Retinal pigment epithelial cell (primary cell): ENCODE measurements at regions not wholly inside any gene's neighbourhood (a gene's known extent, or its start where the extent isn't known, plus 50 kb on each side); places are given as distances from the start of the nearest gene placed in this dataset.
A peak's percentile ranks its signal among the peaks of the same experiment; 100 is the strongest.

Source experiments
- DNase-seq: peaks from one replicate; pipeline ENCODE4 v3.0.0-alpha.2; 2010; ENCODE audit warnings: low read depth
- H3K4me3 ChIP-seq: 2 replicates; pipeline ENCODE4 v1.5.1; 2011; ENCODE audit warnings: mild to moderate bottlenecking, low read length, control low read depth, moderate library complexity
- TF ChIP-seq, protein P1 (sequence below): conservative IDR thresholded peaks from 2 replicates; pipeline ENCODE4 v1.5.1; 2011; ENCODE audit warnings: low read depth, low read length, control low read depth, inconsistent platforms

- peak; percentile 32 for DNase-seq
- TF ChIP-seq, protein P1, sequence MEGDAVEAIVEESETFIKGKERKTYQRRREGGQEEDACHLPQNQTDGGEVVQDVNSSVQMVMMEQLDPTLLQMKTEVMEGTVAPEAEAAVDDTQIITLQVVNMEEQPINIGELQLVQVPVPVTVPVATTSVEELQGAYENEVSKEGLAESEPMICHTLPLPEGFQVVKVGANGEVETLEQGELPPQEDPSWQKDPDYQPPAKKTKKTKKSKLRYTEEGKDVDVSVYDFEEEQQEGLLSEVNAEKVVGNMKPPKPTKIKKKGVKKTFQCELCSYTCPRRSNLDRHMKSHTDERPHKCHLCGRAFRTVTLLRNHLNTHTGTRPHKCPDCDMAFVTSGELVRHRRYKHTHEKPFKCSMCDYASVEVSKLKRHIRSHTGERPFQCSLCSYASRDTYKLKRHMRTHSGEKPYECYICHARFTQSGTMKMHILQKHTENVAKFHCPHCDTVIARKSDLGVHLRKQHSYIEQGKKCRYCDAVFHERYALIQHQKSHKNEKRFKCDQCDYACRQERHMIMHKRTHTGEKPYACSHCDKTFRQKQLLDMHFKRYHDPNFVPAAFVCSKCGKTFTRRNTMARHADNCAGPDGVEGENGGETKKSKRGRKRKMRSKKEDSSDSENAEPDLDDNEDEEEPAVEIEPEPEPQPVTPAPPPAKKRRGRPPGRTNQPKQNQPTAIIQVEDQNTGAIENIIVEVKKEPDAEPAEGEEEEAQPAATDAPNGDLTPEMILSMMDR = no peak
- no peak overlapping the region for H3K4me3 ChIP-seq
These were observed 458.1 kb upstream of the ARGLU1 start for GRCh38 chr13:107025991-107026390.

DNA sequence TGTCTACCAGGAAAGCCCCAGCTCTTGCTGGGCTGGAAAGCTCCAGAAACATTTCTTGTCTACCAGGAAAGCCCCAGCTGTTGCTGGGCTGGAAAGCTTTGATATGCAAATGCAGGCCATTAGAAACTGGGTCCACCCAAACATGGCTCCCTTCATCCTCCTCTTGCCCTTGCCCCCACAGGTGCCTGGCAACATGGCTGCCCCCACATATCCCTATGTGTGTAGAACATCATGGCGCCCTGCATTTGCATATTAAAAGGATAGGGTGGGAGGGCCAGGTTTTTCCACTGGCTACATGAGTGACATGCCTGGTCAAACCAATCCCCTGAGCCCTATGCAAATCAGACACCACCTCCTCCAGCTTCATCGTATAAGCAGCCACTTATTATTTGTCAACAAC is 455.4 kb upstream of the ARGLU1 start:
- no peak for DNase-seq
- H3K4me3 ChIP-seq = no peak overlapping the region
- TF ChIP-seq, protein P1 = no peak

DNA sequence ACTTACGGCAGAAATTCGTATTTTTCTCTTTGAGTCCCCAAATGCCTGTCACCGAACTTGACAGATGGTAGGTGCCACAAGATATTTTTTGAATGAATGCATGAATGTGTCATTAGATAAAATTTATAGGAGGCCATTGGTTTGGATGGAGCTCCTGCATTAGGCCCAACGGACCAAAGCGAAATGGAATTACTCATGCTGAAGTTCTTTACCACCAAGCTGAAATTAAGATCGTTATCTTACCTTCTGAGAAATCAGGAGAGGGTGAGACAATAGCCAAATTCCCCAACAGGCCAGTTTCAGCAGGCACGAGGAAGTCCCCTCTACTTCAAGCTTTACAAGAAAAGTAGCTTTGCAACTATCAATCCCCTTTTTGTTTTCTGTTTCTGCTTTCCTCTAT is 452.5 kb upstream of the ARGLU1 start:
- TF ChIP-seq, protein P1 = no peak
- DNase-seq = no peak
- no peak overlapping the region for H3K4me3 ChIP-seq

- DNase-seq = no peak
- TF ChIP-seq, protein P1 = no peak
- H3K4me3 ChIP-seq = no peak overlapping the region
These were observed 450.3 kb upstream of the ARGLU1 start for GRCh38 chr13:107018285-107018684.

GRCh38 chr13:107006661-107007060 is 438.7 kb upstream of the ARGLU1 start:
- H3K4me3 ChIP-seq = no peak overlapping the region
- no peak for DNase-seq
- TF ChIP-seq, protein P1 = no peak

DNA sequence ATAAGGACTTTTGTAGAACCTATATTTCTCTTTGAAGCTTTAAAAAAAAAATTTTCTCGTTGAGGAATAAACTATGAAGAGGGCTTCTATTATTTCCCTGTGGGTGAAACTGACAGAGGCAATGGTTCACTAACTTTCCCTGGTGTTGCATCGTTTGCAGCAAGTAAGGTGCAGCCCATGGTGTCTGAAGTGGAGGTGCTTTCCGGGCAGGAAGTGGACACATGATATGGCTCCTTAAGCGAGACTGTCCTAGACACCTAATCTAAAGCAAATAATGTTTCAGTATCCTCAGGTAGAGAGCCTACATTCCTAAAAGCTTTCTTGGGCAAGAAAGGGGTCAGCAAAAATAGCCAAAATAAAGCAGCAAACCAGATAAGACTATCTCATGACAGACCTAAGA is 437.6 kb upstream of the ARGLU1 start:
- TF ChIP-seq, protein P1 = no peak
- no peak for DNase-seq
- H3K4me3 ChIP-seq = no peak overlapping the region

DNA sequence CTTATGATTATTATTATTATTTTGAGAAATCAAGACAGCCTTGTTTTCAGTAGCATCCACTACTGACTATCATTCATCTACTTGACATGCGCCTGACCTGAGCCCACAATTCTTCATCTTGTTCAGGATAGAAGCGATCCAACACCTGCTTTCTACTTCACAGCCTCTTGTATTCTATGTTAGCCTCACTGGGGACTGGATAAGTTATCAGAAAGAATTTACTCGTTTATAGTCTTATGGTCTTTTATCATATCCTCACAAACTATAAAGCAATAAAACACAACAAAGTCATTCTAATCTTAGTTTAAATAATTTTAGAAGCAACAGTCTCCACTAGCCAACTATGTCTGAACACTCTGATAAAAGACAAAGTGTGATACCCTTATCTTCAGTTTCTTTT is 436.0 kb upstream of the ARGLU1 start:
- TF ChIP-seq, protein P1 = no peak
- no peak overlapping the region for H3K4me3 ChIP-seq
- no peak for DNase-seq
